ENCODE measurements at regions not wholly inside any gene's neighbourhood (a gene's known extent, or its start where the extent isn't known, plus 50 kb on each side); places are given as distances from the start of the nearest gene placed in this dataset.

DNA sequence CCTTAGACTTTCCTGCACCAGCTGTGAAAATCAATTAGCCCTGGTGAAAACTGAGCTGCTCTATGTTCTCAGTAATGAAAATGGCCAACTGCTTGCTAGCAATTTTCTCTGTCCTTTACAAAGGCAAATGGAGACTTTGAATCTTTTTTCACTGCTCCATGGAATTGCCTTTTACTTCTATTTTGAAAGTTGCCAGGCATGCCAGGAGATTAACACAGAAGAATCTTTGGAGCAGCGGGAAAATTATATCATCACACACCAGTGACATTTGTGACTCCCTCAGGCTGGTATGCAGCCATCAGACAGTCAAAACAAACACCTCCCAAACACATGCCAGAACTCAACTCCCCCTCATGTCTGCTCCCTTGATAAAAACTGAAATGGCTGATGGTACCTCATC, 872.0 kb upstream of the FLRT2 start:
- TF ChIP-seq, protein P1, sequence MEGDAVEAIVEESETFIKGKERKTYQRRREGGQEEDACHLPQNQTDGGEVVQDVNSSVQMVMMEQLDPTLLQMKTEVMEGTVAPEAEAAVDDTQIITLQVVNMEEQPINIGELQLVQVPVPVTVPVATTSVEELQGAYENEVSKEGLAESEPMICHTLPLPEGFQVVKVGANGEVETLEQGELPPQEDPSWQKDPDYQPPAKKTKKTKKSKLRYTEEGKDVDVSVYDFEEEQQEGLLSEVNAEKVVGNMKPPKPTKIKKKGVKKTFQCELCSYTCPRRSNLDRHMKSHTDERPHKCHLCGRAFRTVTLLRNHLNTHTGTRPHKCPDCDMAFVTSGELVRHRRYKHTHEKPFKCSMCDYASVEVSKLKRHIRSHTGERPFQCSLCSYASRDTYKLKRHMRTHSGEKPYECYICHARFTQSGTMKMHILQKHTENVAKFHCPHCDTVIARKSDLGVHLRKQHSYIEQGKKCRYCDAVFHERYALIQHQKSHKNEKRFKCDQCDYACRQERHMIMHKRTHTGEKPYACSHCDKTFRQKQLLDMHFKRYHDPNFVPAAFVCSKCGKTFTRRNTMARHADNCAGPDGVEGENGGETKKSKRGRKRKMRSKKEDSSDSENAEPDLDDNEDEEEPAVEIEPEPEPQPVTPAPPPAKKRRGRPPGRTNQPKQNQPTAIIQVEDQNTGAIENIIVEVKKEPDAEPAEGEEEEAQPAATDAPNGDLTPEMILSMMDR (IDR thresholded peaks at IDR 0.05) = no peak
- no peak for TF ChIP-seq POLR2A (IDR thresholded peaks at IDR 0.05)
